Stomach (tissue), 8 donors: ENCODE measurements at regions not wholly inside any gene's neighbourhood (a gene's known extent, or its start where the extent isn't known, plus 50 kb on each side); places are given as distances from the start of the nearest gene placed in this dataset.

Source experiments
- DNase-seq, 2 donors: peaks; one replicate each; pipeline versions ENCODE4 v3.0.0 to v3.0.0-alpha.2; 2013 to 2019
- H3K27ac ChIP-seq, 5 donors: fragments of 200-600 bp in 4 of 5; sonication (generic) in 4 of 5; one replicate each; pipeline ENCODE4 v1.5.1; 2013 to 2019; ENCODE audit warnings: mild to moderate bottlenecking in 1 of 5, moderate library complexity in 1 of 5
- H3K27me3 ChIP-seq, 3 donors: fragments of 200-600 bp; sonication (generic); one replicate each; pipeline ENCODE4 v1.5.1; 2017 to 2019; ENCODE audit warnings: mixed run types in 1 of 3
- H3K36me3 ChIP-seq, 4 donors: fragments of 200-600 bp; sonication (generic); 1 replicate in 3 of 4; 2 replicates in 1 of 4; pipeline ENCODE4 v1.5.1; 2016 to 2019
- H3K4me1 ChIP-seq, 4 donors: fragments of 200-600 bp; sonication (generic); one replicate each; pipeline ENCODE4 v1.5.1; 2016 to 2019
- H3K4me3 ChIP-seq, 4 donors: fragments of 200-600 bp; sonication (generic) in 3 of 4; one replicate each; pipeline ENCODE4 v1.5.1; 2016 to 2019; ENCODE audit warnings: mild to moderate bottlenecking in 1 of 4
- H3K9me3 ChIP-seq, 4 donors: fragments of 200-600 bp; sonication (generic); one replicate each; pipeline ENCODE4 v1.5.1; 2016 to 2019
- CTCF ChIP-seq, 7 experiments: fragments of 450-650 bp in 4 of 7; fragments of 200-600 bp in 3 of 7; sonication (generic) in 3 of 7; IDR thresholded peaks; one replicate each; pipeline ENCODE4 v1.5.1; 2016 to 2019; ENCODE audit warnings: antibody characterized with exemption in 7 of 7, control low read depth in 2 of 7, mild to moderate bottlenecking in 1 of 7
- EP300 ChIP-seq: sonication (generic); formaldehyde crosslinking; IDR thresholded peaks from one replicate; pipeline ENCODE4 v1.6.1; 2017; ENCODE audit warnings: antibody characterized with exemption
- POLR2A ChIP-seq, 4 donors: fragments of 450-650 bp; IDR thresholded peaks; one replicate each; pipeline ENCODE4 v1.6.1; 2016; ENCODE audit warnings: antibody characterized with exemption in 4 of 4, control low read depth in 2 of 4, mild to moderate bottlenecking in 1 of 4, moderate library complexity in 1 of 4
- POLR2AphosphoS5 ChIP-seq, 3 donors: sonication (generic); formaldehyde crosslinking; IDR thresholded peaks; one replicate each; pipeline ENCODE4 v1.6.1; 2016; ENCODE audit warnings: antibody characterized with exemption in 3 of 3
- WGBS, 5 donors: extraction: QIAGEN DNeasy Blood & Tissue Kit in 3 of 5; methylation state at CpG; one replicate each; pipeline versions ENCODE4 v1.1.5 to v1.1.7; 2013 to 2018; 5-methylcytosine and 5-hydroxymethylcytosine counted together
- intact Hi-C: fragments of 100-400 bp; cut with DNase I; formaldehyde crosslinking; loops from one replicate; pipeline ENCODE4 v1.15.1; 2023; ENCODE audit warnings: low total_unique reads
- donor health status: healthy with polysubstance abuse.
- donor health status: Bipolar disorder and iron deficiency.
- donor health status: healthy.

- Histone ChIP-seq H3K4me3 (no peak overlapping the region), H3K4me1 (no peaks in the 10 kb centered on the region), H3K9me3 (no peaks in the 10 kb centered on the region), H3K27me3 (no peaks in the 10 kb centered on the region), H3K36me3 (no peaks in the 10 kb centered on the region), H3K27ac (no peak overlapping the region)
- intact Hi-C loops, result no loop called here
- WGBS, 5 donors, result 55 to 94% (median 93%) methylated on average over 1 of the region's 1 CpG
- no peak for TF ChIP-seq POLR2AphosphoS5 (IDR thresholded peaks at IDR 0.05)
- DNase-seq, result no peak
These were observed 502.3 kb upstream of the ADAMTS9 start for GRCh38 chr3:65190111-65190510.

GRCh38 chr3:65186268-65186667 is 498.5 kb upstream of the ADAMTS9 start:
- H3K27me3 ChIP-seq, result no peaks in the 10 kb centered on the region
- no peak overlapping the region for H3K4me3 ChIP-seq
- DNase-seq, result no peak
- no peaks in the 10 kb centered on the region for H3K36me3 ChIP-seq
- intact Hi-C loops, result no loop called here
- H3K9me3 ChIP-seq, result no peaks in the 10 kb centered on the region
- TF ChIP-seq POLR2A (IDR thresholded peaks at IDR 0.05), result no peak
- TF ChIP-seq EP300, result no peak
- TF ChIP-seq POLR2AphosphoS5 (IDR thresholded peaks at IDR 0.05), result no peak
- TF ChIP-seq CTCF (IDR thresholded peaks at IDR 0.05), result no peak
- H3K4me1 ChIP-seq, result peaks cover 0 to 11% (median 2%) of the 10 kb centered on the region in 4 donors
- H3K27ac ChIP-seq, result no peak overlapping the region
- WGBS, 5 donors, result 84 to 92% (median 88%) methylated on average over 2 of the region's 2 CpGs

GRCh38 chr3:65182682-65183081 is 494.9 kb upstream of the ADAMTS9 start:
- Histone ChIP-seq H3K27me3 (no peaks in the 10 kb centered on the region), H3K9me3 (no peaks in the 10 kb centered on the region), H3K4me1 (peaks cover 0 to 17% (median 5%) of the 10 kb centered on the region in 4 donors), H3K27ac (no peak overlapping the region), H3K4me3 (no peak overlapping the region), H3K36me3 (no peaks in the 10 kb centered on the region)
- 43 to 66% (median 55%) methylated on average over 3 of the region's 3 CpGs for WGBS, 5 donors
- no peak for DNase-seq
- intact Hi-C loops, result no loop called here
- TF ChIP-seq EP300 (no peak), CTCF (IDR thresholded peaks at IDR 0.05) (no peak), POLR2A (IDR thresholded peaks at IDR 0.05) (no peak), POLR2AphosphoS5 (IDR thresholded peaks at IDR 0.05) (no peak)

GRCh38 chr3:65182085-65182484 is 494.3 kb upstream of the ADAMTS9 start:
- DNase-seq, result no peak
- Histone ChIP-seq H3K4me1 (peaks cover 0 to 17% (median 5%) of the 10 kb centered on the region in 4 donors), H3K9me3 (no peaks in the 10 kb centered on the region), H3K36me3 (no peaks in the 10 kb centered on the region), H3K27me3 (no peaks in the 10 kb centered on the region), H3K27ac (no peak overlapping the region), H3K4me3 (no peak overlapping the region)
- WGBS, 5 donors, result 78 to 88% (median 81%) methylated on average over 4 of the region's 4 CpGs
- TF ChIP-seq POLR2A (IDR thresholded peaks at IDR 0.05) (no peak), CTCF (IDR thresholded peaks at IDR 0.05) (no peak), POLR2AphosphoS5 (IDR thresholded peaks at IDR 0.05) (no peak), EP300 (no peak)
- intact Hi-C loops, result no loop called here

- TF ChIP-seq CTCF (IDR thresholded peaks at IDR 0.05) (no peak), POLR2A (IDR thresholded peaks at IDR 0.05) (no peak)
- H3K27ac ChIP-seq, result peak overlapping the region in 1 of 5 donors; percentile 40
- no peaks in the 10 kb centered on the region for H3K27me3 ChIP-seq
- H3K36me3 ChIP-seq, result no peaks in the 10 kb centered on the region
- WGBS, 5 donors, result 66 to 79% (median 76%) methylated on average over 6 of the region's 6 CpGs
- H3K4me1 ChIP-seq, result peaks cover 0 to 17% (median 5%) of the 10 kb centered on the region in 4 donors
- intact Hi-C loops, result no loop called here
- no peak overlapping the region for H3K4me3 ChIP-seq
- H3K9me3 ChIP-seq, result no peaks in the 10 kb centered on the region
- DNase-seq, result peak in 1 of 2 donors; percentile 26
These were observed 493.6 kb upstream of the ADAMTS9 start for GRCh38 chr3:65181391-65181871.
